Inflammatory macrophage treated with lipopolysaccharide for 4 hours (primary cell): ENCODE measurements at regions not wholly inside any gene's neighbourhood (a gene's known extent, or its start where the extent isn't known, plus 50 kb on each side); places are given as distances from the start of the nearest gene placed in this dataset.
"Not testable (repeated sequence)": the region's sequence is repeated elsewhere in the genome, so short reads cannot be mapped to it uniquely, and the experiment has no call there.

Experiments
- DNase-seq: peaks from one replicate; pipeline ENCODE4 v3.0.0-alpha.2; 2020

DNA sequence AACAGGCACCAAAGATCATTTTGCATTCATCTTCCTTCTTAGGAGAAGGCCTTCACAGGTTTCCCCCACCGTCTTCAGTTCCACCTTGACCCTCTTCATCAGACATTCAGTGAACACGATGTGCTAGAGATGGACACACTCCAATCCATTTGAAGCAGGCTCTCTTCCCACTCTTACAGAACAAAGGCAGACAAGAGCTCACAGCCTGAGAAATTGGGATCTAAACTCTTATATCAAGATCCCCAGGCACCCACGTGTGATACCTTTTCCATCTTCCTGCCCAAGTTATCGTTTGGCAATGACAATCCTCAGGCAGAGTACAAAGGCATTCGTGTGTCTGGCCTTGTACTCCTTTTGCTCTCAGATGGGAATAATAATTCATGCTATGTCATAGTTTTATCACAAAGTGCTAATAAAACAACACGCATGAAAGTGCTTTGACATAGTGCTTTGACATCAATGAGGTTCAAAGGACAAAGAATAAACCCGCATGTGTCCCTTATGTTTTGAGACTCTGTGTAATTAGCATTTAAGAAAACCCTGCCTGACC, 369.3 kb upstream of the KLHL29 start:
- DNase-seq: no peak

DNA sequence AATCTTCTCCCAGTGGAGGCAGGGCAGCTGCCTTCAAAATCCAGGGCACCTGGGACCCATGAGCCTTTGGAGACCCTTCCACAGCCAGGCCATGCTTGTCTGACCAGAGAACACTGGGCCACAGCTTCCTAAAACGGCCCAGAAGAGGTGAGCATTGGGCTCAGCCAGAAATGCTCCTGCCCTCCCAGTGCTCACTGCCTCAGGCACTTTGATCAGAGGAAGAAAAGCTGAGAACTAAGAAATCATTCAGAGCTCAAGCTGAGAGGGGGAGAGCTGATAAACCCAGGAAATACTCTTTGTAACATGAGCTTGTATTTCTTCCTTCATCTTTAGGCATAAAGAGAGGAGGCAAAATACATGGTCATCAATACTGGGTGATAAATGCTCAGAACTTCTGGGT, 365.5 kb upstream of the KLHL29 start:
- DNase-seq: no peak

DNA sequence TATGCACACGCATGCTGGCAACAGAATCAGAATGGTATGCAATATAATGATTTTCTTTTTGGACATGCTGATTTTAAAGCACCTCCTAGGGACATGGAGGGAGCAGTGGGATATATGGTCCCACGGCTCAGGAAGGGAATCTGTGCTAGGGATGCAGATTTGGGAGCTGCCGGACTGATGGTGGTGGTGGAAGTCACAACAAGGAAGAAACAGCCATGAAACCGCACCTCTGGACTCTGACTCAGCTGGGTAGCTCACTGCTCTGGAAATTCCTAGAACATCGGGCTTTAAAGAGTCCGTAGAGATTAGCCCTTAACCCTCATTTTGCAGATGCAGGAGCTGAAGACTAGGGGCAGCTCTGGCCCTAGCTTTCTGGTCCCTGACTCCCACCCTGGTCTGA, 364.3 kb upstream of the KLHL29 start:
- no peak for DNase-seq

DNA sequence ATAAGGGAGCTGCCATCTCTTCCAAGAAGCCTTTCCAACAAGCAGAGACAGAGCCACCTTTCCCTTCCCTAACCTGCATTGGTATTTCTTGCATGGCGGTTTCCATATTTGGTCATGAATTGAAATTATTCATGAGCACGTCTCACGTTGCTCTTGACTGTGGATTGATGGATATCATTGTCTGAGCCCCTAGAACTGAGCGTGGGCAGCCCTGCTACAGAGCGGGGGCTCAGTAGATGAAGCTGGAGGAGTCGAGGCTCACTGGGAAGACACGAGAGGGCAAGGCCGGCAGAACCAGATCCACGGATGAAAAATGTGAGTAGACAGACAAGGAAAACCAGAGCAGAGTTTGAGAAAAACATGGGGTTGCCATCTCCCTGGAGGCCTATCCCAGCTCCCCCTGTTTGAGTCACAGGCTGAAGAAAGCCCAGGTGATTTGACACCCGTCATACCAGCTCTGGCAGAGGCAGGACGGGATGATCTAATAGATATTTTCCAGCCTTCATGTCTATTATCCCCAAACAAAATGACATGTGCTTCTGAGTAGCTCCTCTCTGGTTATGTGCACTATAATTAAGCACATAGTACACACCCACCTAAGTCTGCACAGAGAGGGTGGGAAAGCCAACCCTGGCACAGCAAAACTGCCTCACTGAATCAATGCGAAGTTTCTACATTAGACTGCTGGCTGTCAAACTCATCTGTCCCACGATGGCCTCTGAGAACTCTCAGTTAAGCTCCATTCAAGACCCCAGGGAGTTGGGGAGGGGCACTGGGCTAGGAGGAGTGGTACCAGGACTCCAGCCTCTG, 363.5 kb upstream of the KLHL29 start:
- no peak for DNase-seq

DNA sequence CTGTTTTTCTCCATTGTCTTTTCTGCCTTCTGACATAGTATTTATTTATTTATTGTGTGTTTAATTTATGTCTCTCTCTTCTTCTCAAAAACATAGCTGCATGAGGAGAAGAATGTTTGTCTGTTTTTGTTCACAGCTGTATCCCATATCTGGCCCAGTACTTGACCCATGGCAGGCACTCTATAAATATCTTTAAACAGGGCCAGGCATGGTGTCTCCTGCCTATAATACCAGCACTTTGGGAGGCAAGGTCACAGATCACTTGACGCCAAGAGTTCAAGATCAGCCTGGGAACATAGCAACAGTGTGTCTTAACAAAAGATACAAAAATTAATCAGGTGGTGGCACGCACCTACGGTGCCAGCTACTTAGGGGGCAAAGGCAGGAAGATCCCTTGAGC, 361.3 kb upstream of the KLHL29 start:
- no peak for DNase-seq

DNA sequence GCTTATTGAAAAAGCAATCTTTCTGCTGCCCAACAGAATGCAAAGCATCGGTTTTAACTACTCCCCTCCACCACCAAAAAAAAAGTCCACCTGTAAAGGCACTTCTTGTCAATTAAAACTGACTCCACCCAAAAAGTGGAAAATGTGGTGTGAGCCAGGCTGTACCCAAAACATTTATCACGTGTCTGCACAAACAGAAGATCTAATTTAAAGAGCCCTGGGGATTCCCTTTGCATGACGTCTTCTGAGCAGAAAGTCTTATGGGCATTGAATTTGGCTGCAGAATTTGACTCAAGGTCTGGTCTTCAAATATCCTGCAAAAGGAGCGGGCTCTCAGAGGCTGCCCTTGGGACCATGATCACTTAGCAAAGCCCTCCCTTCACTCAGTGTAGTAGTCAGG, 358.3 kb upstream of the KLHL29 start:
- DNase-seq: no peak

DNA sequence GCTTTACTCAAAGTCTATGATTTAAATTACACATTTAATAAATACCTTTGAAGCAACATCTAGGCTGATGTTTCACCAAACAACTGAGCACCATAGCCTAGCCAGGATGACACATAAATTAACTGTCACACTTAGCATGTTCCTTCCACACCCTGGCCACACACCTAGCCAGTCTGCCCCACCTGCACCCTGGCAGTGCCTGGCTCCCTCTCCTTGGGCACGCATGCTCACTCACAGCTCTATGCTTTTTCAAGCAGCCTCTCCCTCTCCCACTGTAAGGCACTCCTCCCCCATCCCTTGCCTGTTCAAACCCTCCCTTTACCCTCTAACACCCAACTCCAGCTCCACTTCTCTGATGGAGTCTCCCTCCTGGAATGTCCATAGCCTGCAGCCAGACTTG, 357.6 kb upstream of the KLHL29 start:
- DNase-seq: no peak

DNA sequence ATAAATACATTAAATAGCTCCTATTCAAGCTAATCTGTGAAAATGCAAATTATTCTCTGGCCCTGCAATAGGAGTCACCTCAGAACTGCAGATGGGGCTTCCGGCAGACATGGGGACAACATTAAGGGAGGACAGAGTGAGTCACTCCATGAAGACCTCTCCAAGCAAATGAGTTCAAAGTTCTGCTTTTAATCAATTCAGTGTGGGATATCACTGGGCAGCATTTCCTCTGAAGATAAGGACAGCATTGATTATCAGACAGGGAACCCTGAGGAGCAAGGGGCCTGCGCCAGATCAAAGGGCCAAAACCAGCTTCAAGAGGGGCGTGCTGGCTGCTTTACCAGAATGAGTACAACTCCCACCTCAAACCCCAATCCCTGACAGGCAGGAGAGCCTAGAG, 356.9 kb upstream of the KLHL29 start:
- no peak for DNase-seq

DNA sequence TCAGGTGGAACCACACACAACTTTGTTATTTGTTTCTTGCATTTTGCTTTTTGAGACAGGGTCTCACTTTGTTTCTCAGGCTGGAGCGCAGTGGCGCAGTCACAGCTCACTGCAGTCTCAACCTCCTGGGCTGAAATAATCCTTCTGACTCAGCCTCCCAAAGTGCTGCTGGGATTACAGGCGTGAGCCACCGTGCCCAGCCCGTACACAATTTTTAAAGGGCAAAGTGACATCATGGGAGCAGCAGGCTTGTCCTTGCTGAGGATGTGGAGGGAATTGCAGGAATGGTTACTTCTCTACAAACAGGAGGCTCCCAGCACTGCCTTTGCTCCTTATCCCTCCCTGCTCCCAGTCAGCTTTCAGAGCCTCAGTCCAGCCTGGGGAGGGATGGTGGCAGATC, 355.9 kb upstream of the KLHL29 start:
- DNase-seq: no peak

DNA sequence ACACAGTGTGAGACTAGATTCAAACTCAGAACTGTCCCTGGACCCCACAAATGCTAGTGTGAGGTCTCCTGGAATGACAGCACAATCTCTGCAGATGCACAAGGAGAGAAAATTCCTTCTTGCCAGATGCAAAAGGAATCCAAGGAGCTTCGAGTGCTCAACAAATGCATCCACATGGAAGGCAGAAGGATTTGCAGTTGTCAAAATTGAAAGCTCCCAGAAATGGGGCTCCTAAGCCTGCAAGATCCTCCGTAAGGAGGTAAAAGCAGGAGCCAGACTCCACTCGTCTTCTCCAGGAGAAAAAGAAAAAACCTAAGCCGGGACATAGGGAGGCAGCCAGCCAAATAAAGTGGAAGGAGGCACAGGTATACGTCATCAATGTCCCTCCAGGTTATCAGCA, 355.0 kb upstream of the KLHL29 start:
- no peak for DNase-seq

DNA sequence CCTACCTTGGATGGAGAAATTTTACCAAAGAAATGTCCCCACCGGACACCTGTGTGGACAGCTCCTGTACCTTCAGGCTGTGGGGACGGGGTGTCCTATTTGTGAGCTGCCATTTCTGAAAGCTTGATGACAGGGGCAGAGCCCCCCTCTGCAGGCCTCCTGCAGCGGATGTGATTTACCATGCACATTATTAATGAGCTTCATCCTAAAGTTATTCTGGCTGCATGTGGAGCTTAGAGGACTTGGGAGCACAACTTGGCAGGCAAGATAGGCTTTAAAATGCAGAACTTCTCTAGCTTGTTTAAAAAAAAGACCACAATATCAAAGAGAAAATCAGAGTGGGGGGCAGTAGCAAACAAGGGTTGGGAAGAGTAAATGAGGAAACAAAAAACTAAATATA, 350.0 kb upstream of the KLHL29 start:
- no peak for DNase-seq

DNA sequence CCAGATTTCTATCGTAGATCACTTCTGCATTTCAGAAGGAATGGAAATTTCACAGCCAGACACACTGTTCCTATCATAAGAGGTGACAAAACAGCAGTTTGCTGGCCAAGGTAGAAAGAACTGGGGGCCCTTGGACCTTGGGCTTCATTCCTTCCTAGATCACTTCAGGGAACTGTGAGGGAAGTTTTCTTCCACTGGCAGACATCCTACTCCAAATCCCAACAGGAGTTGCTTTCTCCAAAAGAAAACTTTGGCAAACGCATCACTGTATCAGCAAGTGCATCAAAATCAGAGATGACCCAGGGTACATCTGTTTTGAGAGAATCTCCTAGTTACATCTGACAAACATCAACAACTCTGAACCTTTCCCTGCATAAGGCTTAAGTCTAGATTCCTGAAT, 348.4 kb upstream of the KLHL29 start:
- DNase-seq: no peak

DNA sequence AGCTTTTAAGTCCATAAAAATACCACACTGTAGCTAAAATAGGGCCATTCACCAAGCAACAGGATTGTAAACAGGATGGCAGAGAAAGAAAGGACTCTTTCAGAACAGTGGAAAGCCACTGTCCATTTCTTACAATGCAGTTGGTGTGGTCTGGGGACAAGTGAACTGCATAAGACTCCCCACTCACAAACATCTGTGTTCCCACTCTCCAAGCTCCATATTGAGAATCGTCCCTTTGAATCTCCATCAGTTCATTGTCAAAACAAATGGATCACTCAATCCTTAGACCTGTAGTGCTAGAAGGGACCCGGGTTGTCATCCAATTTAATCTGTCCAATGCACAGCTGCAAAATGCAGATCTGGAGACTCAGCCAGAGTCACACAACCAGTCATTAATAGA, 347.4 kb upstream of the KLHL29 start:
- no peak for DNase-seq

DNA sequence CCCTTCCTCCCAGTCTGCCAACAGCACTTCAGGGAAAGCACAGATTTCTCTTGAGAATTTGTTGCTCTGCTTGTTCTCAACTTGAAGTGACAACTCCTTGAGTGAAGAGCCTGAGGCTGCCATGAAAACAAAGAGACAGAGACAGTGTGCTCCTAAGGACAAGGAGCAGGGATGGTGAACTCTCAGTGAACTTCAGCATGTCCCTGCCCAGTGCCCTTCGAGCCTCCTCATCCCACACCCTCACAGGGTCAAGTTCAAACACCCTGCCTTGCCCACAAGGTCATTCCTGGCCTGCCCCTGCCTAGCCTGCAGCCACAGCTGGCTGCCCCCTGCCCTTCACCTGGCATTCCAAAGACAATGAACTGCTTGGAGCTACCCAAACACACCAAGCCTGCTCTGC, 343.5 kb upstream of the KLHL29 start:
- no peak for DNase-seq

DNA sequence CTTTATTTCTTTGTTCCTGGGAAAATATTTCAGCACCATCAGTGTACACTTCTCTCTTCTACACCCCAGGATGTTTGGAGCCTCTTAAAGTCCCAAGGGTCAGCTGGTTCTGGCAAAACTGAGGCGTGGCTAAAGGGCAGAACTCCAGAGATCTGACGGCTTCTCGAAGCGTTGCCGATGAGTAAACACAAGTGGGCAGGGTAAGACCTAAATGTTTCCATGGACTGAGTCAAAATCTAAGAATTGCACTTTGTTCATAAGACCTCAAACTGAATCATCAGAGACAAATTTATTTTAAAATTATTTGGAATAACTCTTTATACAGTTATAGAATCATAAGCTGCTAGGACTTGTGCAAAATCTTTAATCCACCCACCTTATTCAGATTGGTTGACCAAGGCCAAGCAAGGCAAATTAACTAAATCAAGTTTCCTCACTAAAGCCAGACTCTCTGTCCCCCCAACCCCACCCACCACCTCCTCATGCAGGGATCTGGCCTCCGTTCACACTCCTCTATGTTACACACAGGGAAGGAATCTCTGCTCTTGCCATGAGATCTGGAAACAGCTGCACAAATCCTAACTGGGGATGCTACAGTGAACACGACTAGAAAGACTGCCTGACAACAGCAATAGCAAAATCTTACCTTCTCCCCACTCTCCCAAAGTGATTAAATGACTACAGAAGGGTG, 342.6 kb upstream of the KLHL29 start:
- DNase-seq: no peak

DNA sequence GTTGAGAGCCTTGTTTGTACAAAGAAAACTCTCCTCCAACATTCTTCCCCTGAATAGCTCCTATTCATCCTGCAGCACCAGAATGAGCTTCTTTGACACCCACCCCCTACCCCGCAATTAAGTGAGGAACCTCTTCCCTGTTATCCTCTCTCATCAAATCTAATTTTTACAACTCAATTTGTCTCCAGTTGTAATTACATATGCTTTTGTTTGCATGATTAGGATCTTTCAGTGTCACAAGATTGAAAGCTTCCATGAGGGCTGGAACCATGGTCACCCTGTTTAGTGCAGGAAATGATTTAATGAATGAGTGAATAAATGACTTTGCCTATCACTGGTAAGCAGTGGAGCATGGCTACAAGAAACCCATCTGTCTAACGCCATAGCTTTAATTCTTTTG, 334.6 kb upstream of the KLHL29 start:
- no peak for DNase-seq

DNA sequence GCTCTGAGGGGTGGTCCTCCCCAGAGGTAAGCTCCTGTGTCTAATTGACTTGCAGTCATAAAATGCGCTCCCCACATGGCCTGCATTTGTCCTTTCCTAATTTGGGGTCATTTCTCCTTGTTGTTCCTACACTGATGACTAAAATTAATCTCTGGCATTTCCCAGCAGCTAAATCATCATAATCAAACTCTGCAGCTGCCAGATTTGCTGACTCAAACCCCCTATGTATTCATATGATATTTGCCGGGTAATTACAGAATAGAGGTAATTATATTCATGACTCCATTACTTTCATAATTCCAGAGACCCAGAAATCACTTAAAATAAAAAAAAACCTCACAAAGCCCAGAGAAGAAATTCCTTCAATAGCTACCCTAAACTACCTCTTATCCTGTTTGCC, 331.4 kb upstream of the KLHL29 start:
- no peak for DNase-seq

DNA sequence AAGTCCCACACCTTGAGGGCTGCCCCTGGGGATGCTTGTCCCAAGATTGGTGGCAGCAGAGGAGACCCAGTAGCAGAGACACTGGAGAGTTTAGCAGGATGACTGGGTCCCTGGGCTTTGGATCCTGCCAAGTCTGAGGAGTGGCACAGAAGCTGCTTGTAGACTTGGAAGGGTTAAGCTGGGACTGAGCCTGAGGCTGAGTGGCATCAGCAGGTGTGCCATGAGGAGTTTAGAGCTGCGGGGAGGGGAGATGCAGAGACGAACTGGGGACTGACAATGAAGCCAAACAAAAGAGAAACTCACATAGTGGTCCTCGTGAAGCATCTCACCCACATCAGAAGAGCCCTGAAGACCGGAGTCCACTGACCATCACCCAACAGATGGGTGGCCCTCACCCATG, 329.7 kb upstream of the KLHL29 start:
- no peak for DNase-seq

DNA sequence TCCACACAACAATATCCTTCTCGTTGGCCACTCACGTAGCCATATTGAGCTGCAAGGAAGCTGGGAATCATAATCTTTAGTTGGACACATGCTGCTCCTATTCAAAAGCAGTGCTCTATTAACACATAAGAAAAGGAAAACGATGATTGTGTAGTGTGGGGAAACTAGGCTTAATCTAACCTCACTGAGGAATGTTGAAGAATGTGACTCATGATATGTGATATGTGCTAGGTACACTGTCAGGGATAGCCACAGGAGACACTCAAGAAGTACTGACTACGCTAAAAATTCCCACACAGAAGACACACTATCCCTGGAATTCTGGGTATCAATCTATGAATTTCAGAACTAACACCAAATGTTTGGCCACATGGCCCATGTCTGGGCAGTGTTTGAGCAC, 328.1 kb upstream of the KLHL29 start:
- DNase-seq: not testable (repeated sequence)

DNA sequence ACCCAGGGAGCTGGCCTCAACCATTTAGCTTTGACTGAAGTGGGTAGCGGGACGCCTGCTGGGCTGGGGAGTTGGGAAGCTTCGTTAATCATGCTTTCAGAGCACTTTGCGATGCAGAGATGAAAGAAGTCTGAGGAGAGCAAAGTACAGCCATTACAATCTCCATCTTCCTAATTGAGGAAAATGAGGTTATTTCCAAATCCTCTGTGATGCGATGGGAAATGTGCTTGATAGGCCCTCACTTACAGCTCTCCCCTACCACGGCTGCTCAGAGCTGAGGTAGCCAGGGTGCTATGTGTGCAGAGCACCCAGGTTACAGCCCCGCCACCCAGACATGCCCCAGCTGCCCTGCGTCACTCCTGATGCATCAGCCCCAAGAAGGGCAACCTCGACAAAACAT, 326.5 kb upstream of the KLHL29 start:
- no peak for DNase-seq

DNA sequence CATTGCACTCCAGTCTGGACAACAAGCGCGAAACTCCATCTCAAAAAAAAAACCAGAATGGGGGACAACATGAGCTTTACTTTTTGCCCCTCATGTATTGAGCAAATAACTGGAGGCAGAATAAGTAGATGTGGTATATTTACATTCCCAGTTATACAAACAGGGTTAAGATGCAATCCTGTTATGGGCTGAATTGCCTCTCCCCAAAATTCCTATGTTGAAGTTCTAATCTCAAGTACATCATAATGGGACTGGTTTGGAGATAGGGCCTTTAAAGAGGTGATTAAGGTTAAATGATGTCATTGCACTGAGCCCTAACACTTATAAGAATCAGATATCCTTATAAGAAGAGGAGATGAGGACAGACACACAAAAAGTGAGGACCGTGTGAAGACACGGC, 319.8 kb upstream of the KLHL29 start:
- DNase-seq: no peak

DNA sequence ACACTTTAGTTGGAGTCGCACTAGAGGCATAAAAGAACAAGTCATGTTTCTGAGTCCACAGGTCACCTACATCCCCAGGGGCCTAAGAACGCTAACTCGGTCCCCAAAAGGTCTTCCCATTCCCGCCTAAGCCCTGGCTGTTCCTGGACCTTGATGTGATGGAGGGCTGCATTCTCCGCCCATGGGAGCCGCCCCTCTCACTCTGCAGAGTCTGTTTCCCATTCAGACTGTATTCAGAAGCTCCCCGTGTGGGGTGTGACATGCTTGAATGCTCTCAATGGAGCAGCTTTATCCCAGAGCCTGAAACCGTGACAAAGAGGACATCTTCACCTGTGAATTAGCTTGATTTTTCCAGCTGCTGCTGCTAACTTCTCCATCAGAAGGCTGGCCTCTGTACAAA, 319.0 kb upstream of the KLHL29 start:
- no peak for DNase-seq

DNA sequence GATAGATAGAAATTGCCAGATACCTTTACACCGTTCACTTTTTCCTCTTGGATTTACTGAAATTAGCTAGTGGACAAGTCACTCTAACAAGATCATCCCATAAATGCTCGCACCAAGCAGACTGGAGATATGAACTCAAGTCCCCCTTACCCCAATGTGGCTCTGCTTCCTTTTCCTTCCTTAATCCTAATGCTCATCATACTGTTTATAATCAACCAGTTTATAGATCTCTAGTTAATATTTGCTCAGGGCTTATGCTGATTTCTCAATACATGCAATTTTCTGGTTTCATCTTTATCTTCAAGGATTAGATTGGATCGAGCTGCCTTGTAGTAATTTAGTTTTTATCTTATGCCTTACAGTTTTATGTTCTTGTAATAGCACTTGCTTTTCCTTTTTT, 318.3 kb upstream of the KLHL29 start:
- no peak for DNase-seq

DNA sequence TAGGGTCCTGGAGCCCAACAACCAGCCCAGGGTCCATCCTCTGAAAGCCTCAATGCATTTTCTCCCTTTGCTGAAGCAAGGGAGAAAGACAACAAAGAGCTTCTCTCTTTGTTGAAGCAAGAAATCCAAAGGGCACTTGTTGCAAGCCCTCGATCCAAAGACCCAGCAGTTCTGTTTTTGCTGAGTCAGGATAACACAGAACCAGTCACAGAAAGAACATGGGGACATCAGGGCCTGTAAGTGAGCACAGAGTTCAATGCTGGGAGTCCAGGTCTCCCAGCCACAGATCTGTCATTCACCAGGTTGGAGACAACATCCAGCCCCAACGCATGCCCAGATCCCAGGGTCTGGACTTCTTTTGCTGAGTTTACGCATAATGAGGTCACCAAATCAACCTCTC, 315.8 kb upstream of the KLHL29 start:
- DNase-seq: no peak

DNA sequence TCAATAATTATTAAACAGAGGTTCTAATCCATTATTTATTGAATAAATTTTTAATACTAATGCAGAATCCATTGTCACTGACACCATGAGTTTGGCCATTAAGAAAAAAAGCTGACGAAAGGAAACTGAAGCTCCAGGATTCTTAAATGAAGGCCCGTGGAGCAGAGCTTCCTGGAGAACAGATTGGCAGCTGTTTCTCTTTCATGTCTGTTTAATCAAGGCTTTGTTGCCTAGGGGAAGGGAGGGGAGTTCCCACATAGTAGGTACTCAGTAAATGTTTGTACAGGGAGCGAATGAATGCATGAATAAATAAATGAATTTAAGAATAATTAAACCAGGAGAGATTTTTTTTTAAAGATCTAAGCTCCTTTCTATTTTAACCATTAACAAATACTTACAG, 315.1 kb upstream of the KLHL29 start:
- no peak for DNase-seq
